COR-L47 (cell line): ENCODE measurements at regions not wholly inside any gene's neighbourhood (a gene's known extent, or its start where the extent isn't known, plus 50 kb on each side); places are given as distances from the start of the nearest gene placed in this dataset.

Experiments used
- DNase-seq: peaks from one replicate; lab custom pipeline; 2025; lab: John Stamatoyannopoulos, UW

- no peak for DNase-seq
Observed at GRCh38 chr2:147363181-147363580, 481.6 kb upstream of the ACVR2A start.

DNA sequence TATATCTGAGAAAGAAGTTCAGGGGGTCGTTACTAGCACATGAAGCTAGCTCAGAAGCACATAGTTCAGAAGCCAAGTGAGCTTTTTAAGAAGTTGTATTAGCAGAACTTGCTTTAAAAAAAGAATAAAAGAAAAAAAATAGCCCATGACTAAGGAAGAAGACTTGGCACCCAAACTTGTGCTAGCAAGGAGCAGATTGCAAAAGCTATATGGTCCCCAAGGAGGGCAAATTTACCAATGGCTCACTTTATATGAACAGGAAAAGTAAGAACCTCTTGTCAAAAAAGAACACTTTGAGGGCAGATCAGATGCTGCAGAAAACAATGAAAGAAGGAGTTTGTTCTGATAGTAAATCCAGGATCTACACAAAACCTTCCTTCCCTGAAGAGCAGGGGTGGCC, 486.5 kb upstream of the ACVR2A start:
- no peak for DNase-seq

DNA sequence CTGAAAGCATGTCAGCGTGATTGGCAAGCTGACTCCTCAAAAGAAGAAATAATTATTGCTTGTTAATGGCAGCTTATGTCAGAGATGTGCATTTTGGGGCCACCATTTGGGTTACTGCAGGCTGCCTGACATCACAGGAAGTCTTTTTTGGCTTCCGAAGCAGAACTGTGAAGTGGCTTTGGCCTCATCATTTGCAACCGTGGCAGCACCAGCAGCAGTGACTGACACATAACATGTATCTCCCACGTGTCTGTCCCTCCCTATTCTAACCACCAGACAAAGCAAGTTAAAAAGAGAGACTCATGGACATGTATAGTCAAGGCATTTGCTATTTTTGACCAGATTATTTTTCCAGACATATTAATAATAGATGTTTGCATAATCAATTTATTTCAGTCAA, 488.7 kb upstream of the ACVR2A start:
- DNase-seq = no peak

DNA sequence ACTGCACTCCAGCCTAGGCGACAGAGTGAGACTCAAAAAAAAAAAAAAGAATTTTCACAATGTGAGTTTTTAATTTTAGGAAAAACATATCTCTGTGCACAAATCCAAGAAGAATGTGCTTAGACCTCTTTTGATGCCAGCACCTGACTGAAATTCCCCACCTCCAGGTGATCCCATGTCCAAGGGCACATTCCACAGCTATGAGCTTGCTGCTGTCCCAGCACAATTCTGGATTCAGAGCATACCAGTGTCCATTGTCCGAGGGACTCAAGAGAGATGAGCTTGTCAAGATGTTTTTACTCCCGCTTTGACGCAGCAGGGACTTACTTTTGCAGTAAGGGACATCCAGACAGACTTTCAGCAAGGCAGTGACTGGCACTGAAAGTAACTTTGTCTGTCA, 489.1 kb upstream of the ACVR2A start:
- no peak for DNase-seq

- no peak for DNase-seq
Observed at GRCh38 chr2:147353072-147353381, 491.8 kb upstream of the ACVR2A start.

GRCh38 chr2:147352264-147353071, 492.4 kb upstream of the ACVR2A start:
- DNase-seq = peak; percentile 19

GRCh38 chr2:147351784-147352183, 493.0 kb upstream of the ACVR2A start:
- DNase-seq = no peak

- DNase-seq = no peak
Observed at GRCh38 chr2:147348931-147349555, 495.8 kb upstream of the ACVR2A start.

- DNase-seq = no peak
Observed at GRCh38 chr2:147346142-147346541, 498.7 kb upstream of the ACVR2A start.

DNA sequence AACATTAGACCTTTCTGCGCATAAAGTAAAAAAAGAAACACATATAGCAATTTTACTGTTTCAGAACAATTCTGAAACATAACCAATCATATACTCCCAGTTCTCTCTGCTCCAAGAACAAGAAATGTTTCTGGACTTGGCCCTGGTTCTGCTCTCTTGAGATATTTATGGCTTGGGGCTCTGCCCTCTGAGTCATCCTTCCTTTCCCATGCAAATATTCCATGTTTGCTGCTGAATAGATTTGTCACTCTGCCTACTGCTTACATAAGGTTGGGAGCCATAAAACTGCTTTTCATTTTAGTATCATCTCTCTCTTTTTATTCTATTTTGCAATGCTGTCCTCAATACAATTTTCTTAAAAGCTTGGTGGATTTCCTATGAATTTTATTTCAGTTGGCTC, 499.6 kb upstream of the ACVR2A start:
- no peak for DNase-seq

- no peak for DNase-seq
Observed at GRCh38 chr2:147342329-147342728, 502.5 kb upstream of the ACVR2A start.

GRCh38 chr2:147331790-147332419, 512.9 kb upstream of the ACVR2A start:
- DNase-seq = peak; percentile 58

- no peak for DNase-seq
Observed at GRCh38 chr2:147330925-147331324, 513.9 kb upstream of the ACVR2A start.

GRCh38 chr2:147327613-147328012, 517.2 kb upstream of the ACVR2A start:
- DNase-seq = no peak

- DNase-seq = no peak
Observed at GRCh38 chr2:147325990-147326389, 518.8 kb upstream of the ACVR2A start.

GRCh38 chr2:147320146-147320545, 524.7 kb upstream of the ACVR2A start:
- DNase-seq = no peak

GRCh38 chr2:147311058-147311430, 533.8 kb upstream of the ACVR2A start:
- no peak for DNase-seq

DNA sequence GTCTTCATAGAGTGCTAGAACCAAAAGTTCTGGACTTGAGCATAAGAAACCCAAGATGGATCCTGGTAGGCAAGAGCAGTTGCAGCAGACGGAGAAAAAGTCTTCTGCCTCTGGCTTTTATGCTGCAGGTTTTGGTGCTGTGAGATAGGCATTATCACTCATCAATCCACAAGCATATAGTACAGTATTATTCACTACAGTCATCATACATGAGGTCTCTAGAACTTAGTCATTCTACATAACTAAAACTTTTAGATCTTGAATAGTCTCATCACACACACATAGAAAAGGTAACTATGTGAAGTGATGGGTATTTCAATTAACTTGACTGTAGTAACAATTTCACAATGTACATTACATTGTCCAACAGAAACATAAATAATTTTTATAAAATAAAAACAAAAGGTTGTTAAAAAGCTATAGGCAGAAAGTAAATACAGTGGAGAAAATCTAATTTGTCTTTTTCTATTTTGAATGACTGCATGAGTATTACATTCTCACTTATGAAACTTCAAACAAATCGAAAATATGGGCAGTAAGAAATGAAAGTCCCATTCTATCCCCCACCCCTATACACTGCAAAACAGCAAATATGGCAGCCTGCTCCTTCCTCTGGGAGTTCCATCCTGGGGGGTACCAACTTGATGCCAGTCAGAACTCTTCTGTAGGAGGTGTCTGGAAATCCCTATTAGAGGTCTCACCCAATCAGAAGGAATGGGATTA, 534.3 kb upstream of the ACVR2A start:
- no peak for DNase-seq

DNA sequence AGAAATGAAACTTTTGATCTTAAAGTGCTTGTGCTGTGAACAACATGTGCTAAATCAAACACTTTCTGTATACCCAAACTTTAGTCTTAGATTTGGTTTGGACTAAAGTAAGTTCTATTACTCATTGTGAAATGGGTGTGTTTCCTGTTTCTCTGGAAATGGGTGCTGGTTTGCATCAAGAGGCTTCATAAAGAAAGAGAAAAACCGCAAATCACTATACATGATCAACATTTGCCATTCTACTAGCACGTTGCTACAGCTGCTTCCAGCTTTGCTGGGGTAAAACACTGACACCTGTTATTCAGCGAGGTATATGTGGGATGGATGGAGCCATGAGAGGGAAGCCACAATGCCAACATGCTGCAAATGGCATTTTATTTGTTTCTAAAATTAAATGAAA, 547.0 kb upstream of the ACVR2A start:
- DNase-seq = no peak

- no peak for DNase-seq
Observed at GRCh38 chr2:147294825-147295392, 549.9 kb upstream of the ACVR2A start.

GRCh38 chr2:147293991-147294824, 550.6 kb upstream of the ACVR2A start:
- DNase-seq = no peak

DNA sequence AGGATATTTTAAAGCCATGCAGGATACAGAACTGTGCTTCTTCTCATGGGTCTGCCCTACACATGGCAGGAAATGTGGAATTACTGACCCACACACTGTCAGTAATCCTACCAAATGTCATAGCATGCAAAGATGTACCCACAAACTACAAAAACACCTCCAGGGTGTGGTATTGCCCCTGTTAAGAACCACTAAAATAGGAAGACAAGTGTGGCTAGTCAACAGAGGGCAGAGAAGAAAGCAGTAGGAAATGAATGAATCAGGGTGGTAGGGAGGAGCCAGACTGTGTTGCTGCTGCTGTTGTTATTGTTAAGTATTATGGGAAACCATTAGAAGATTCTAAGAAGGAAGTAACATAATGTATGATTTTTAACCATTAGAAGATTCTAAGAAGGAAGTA, 556.7 kb upstream of the ACVR2A start:
- no peak for DNase-seq
